ENCODE measurements at regions not wholly inside any gene's neighbourhood (a gene's known extent, or its start where the extent isn't known, plus 50 kb on each side); places are given as distances from the start of the nearest gene placed in this dataset.

DNA sequence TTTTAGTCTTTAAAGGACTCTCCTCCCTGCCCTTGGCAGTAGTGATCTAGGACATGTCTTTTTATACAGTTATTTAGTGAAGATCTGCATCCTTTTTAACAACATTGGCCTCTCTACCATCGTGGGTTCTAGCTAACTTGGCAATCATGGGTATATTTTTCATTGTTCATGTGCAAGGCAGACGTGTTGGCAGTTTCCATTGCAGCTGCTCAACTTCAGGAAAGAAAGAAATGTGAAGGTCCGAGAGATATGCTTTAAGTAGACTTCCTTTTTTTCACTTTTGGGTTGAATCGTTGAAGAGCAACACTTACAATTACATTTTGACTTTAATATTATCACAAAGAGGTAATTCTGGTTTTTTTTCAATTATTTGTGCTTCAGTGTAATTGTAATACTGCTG lies 172.6 kb downstream of the SATB1 start:
- H3K27me3 ChIP-seq (ENCODE audit: control insufficient read depth in 2 of 2, insufficient read depth in 2 of 2, low read length in 2 of 2), result no peaks in the 10 kb centered on the region
- H3K4me1 ChIP-seq (ENCODE audit: control insufficient read depth in 2 of 2, insufficient read depth in 2 of 2, low read length in 2 of 2), result no peaks in the 10 kb centered on the region
- H3K27ac ChIP-seq (ENCODE audit: low read depth in 2 of 2, low read length in 2 of 2), result no peak overlapping the region
- H3K36me3 ChIP-seq (ENCODE audit: control insufficient read depth in 2 of 2, insufficient read depth in 2 of 2, low read length in 2 of 2), result no peaks in the 10 kb centered on the region
- H3K9ac ChIP-seq (ENCODE audit: low read depth in 1 of 2, low read length in 2 of 2), result no peak overlapping the region
- H3K4me3 ChIP-seq (ENCODE audit: low read length in 2 of 2), result no peak overlapping the region
- no peaks in the 10 kb centered on the region for H3K9me3 ChIP-seq (ENCODE audit: control insufficient read depth in 2 of 2, low read length in 2 of 2)

DNA sequence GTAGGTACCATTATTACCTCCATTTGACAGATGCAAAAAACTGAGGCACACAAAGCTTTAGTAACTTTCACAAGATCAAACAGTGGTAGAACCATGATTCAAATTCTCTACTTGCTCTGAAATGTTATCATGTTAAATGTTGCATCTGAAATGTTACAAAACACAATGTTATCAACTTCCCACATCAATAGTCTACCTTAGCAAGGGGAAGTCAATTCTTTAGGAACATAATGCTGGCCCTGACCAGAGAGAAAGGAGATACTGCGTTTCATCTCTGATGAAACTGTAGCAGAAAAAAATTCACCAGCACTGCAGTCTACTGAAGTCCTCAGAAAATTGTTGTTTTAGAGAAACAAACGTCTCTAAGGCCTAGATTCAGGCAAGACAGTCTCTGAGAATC lies 174.1 kb downstream of the SATB1 start:
- no peaks in the 10 kb centered on the region for H3K36me3 ChIP-seq (ENCODE audit: control insufficient read depth in 2 of 2, insufficient read depth in 2 of 2, low read length in 2 of 2)
- H3K9ac ChIP-seq (ENCODE audit: low read depth in 1 of 2, low read length in 2 of 2), result no peak overlapping the region
- no peak overlapping the region for H3K27ac ChIP-seq (ENCODE audit: low read depth in 2 of 2, low read length in 2 of 2)
- H3K4me1 ChIP-seq (ENCODE audit: control insufficient read depth in 2 of 2, insufficient read depth in 2 of 2, low read length in 2 of 2), result no peaks in the 10 kb centered on the region
- no peak overlapping the region for H3K4me3 ChIP-seq (ENCODE audit: low read length in 2 of 2)
- H3K9me3 ChIP-seq (ENCODE audit: control insufficient read depth in 2 of 2, low read length in 2 of 2), result no peaks in the 10 kb centered on the region
- no peaks in the 10 kb centered on the region for H3K27me3 ChIP-seq (ENCODE audit: control insufficient read depth in 2 of 2, insufficient read depth in 2 of 2, low read length in 2 of 2)

DNA sequence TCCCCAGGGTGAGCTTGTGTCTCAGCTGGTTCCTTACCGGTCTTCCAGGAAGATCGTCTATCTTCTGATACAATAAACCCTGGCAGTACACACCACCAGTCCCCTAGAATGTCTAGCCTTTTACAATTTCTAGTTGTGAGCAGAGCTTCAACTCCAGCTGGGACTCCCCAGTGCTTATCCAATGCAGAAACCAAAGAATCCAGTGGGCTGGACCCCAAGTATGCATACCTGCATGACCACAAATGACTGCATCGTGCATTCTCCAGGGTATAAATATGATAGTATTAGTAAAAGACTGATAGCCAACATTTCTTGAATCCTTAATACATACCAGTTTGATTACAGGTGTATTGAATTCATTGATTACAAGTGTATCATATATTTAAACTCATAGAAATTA lies 176.0 kb downstream of the SATB1 start:
- Histone ChIP-seq H3K4me1 (ENCODE audit: control insufficient read depth in 2 of 2, insufficient read depth in 2 of 2, low read length in 2 of 2) (no peaks in the 10 kb centered on the region), H3K27ac (ENCODE audit: low read depth in 2 of 2, low read length in 2 of 2) (no peak overlapping the region), H3K27me3 (ENCODE audit: control insufficient read depth in 2 of 2, insufficient read depth in 2 of 2, low read length in 2 of 2) (no peaks in the 10 kb centered on the region), H3K4me3 (ENCODE audit: low read length in 2 of 2) (no peak overlapping the region), H3K36me3 (ENCODE audit: control insufficient read depth in 2 of 2, insufficient read depth in 2 of 2, low read length in 2 of 2) (no peaks in the 10 kb centered on the region), H3K9ac (ENCODE audit: low read depth in 1 of 2, low read length in 2 of 2) (no peak overlapping the region), H3K9me3 (ENCODE audit: control insufficient read depth in 2 of 2, low read length in 2 of 2) (no peaks in the 10 kb centered on the region)

DNA sequence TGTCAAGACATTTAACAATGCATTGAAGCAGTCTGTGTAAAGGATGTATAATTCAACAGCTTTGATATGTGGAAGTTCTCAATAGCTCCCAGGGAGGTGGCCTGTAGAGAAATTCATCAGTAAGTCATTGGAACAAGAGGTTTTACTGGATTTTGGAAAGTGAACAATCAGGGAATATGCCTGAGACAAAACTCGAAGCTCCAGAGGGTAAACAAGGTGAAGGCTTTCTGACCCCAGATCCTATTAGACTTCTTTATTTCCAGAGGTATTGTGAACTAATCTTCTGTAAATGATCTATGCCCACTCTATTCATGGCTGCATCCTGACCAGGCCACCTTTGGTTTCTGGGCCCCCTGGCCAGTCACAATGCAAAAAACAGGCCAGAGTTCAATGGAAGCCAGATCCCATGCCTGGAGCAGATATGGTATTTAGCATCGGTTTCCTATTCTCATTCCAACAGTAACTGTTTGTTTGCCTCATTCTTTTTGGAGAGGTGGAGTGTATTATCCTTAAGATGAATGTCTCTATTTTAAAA lies 177.3 kb downstream of the SATB1 start:
- Histone ChIP-seq H3K4me3 (ENCODE audit: low read length in 2 of 2) (no peak overlapping the region), H3K36me3 (ENCODE audit: control insufficient read depth in 2 of 2, insufficient read depth in 2 of 2, low read length in 2 of 2) (no peaks in the 10 kb centered on the region), H3K27me3 (ENCODE audit: control insufficient read depth in 2 of 2, insufficient read depth in 2 of 2, low read length in 2 of 2) (no peaks in the 10 kb centered on the region), H3K9me3 (ENCODE audit: control insufficient read depth in 2 of 2, low read length in 2 of 2) (no peaks in the 10 kb centered on the region), H3K9ac (ENCODE audit: low read depth in 1 of 2, low read length in 2 of 2) (no peak overlapping the region), H3K4me1 (ENCODE audit: control insufficient read depth in 2 of 2, insufficient read depth in 2 of 2, low read length in 2 of 2) (no peaks in the 10 kb centered on the region), H3K27ac (ENCODE audit: low read depth in 2 of 2, low read length in 2 of 2) (no peak overlapping the region)

DNA sequence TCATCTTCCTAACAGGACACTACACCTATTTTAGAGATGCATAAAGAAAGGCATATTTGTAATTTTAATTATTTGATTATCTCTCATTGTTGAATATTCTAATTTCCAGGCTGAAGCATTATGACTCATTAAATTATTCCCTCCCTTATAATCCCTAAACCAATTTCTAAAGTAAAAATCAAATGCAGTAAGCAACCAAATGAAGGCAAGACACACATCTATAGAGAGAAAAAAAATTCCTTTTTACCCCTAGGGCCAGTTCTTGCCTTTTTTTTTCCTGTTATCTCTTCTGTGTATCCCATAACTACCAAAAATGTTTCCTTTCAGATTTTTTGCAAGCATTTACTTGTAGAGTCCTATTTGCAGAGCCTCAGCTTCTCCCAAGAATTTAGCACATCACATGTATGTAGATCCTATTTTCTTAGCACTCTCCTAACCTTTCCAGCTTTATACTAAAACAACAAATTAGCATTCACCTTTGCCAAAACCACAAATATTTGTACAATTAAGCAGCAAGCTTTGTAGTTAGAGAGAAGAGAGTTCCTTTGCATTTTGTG lies 177.9 kb downstream of the SATB1 start:
- Histone ChIP-seq H3K9ac (ENCODE audit: low read depth in 1 of 2, low read length in 2 of 2) (no peak overlapping the region), H3K27me3 (ENCODE audit: control insufficient read depth in 2 of 2, insufficient read depth in 2 of 2, low read length in 2 of 2) (no peaks in the 10 kb centered on the region), H3K4me3 (ENCODE audit: low read length in 2 of 2) (no peak overlapping the region), H3K27ac (ENCODE audit: low read depth in 2 of 2, low read length in 2 of 2) (no peak overlapping the region), H3K36me3 (ENCODE audit: control insufficient read depth in 2 of 2, insufficient read depth in 2 of 2, low read length in 2 of 2) (no peaks in the 10 kb centered on the region), H3K4me1 (ENCODE audit: control insufficient read depth in 2 of 2, insufficient read depth in 2 of 2, low read length in 2 of 2) (no peaks in the 10 kb centered on the region), H3K9me3 (ENCODE audit: control insufficient read depth in 2 of 2, low read length in 2 of 2) (no peaks in the 10 kb centered on the region)

DNA sequence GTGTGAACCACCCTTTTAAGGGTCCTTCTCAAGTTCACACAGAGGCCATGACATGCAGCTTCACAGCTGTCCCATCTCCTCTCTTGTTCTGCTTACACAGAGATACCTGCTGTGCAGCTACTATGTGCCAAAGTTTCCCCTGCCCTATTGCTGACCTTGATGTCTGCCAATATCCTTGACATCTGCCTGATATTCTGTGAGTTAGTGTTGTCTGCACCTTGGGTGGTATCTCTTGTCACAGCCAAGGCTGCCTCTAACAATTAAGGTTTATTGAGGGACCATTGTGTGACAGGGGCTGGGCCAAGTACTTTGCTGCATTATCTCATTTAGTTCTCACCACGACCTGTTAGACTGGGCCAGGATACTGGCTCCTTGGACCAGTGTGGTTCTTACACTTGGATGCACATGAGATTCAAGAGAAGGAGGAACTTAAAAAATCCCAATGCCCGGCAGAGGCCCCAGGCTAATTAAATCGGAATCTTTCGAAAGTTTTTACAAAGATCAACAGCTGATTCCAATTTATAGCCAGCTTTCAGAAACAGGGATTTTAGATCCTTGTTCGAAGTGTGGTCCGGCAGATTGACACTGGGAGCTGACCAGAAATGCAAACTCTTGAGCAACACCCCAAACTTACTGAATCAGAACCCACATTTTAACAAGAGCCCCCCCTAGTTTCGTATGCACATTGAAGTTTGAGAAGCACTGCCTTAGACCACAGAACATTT lies 178.6 kb downstream of the SATB1 start:
- Histone ChIP-seq H3K36me3 (ENCODE audit: control insufficient read depth in 2 of 2, insufficient read depth in 2 of 2, low read length in 2 of 2) (no peaks in the 10 kb centered on the region), H3K9ac (ENCODE audit: low read depth in 1 of 2, low read length in 2 of 2) (no peak overlapping the region), H3K9me3 (ENCODE audit: control insufficient read depth in 2 of 2, low read length in 2 of 2) (no peaks in the 10 kb centered on the region), H3K4me1 (ENCODE audit: control insufficient read depth in 2 of 2, insufficient read depth in 2 of 2, low read length in 2 of 2) (no peaks in the 10 kb centered on the region), H3K27me3 (ENCODE audit: control insufficient read depth in 2 of 2, insufficient read depth in 2 of 2, low read length in 2 of 2) (no peaks in the 10 kb centered on the region), H3K27ac (ENCODE audit: low read depth in 2 of 2, low read length in 2 of 2) (no peak overlapping the region), H3K4me3 (ENCODE audit: low read length in 2 of 2) (no peak overlapping the region)

DNA sequence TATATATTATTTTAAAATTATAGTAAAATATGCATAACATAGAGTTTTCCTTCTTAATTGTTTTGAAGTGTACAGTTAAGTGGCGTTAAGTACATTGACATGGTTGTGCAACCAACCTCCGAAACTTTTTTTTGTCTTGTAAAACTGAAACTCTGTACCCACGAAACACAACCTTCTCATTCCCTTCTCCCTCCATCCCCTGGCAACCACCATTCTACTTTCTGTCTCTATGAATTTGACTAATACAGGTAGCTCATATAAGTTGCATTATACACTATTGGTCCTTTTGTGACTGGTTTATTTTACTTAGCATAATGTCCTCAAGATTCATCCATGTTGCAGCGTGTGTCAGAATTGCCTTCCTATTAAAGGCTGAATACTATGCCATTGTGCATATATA lies 179.4 kb downstream of the SATB1 start:
- H3K36me3 ChIP-seq (ENCODE audit: control insufficient read depth in 2 of 2, insufficient read depth in 2 of 2, low read length in 2 of 2), result no peaks in the 10 kb centered on the region
- no peak overlapping the region for H3K9ac ChIP-seq (ENCODE audit: low read depth in 1 of 2, low read length in 2 of 2)
- H3K4me1 ChIP-seq (ENCODE audit: control insufficient read depth in 2 of 2, insufficient read depth in 2 of 2, low read length in 2 of 2), result no peaks in the 10 kb centered on the region
- H3K9me3 ChIP-seq (ENCODE audit: control insufficient read depth in 2 of 2, low read length in 2 of 2), result no peaks in the 10 kb centered on the region
- H3K4me3 ChIP-seq (ENCODE audit: low read length in 2 of 2), result no peak overlapping the region
- no peaks in the 10 kb centered on the region for H3K27me3 ChIP-seq (ENCODE audit: control insufficient read depth in 2 of 2, insufficient read depth in 2 of 2, low read length in 2 of 2)
- H3K27ac ChIP-seq (ENCODE audit: low read depth in 2 of 2, low read length in 2 of 2), result no peak overlapping the region

DNA sequence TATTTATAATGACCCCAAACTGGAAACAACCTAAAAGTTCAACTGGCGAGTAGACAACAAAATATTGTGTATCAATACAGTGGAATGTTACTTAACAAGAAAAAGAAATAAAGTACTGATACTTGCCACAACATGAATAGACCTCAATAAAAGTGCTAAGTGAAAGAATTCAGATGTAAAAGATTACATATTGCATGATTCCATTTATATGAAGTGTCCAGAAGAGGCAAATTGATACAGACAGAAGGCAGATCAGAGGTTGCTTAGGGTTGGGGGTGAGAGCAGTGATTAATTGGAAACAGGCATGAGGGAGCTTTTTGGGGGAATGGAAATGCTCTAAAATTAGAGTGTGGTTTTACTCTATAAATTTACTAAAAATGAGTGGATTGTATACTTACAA lies 183.3 kb downstream of the SATB1 start:
- no peak overlapping the region for H3K9ac ChIP-seq (ENCODE audit: low read depth in 1 of 2, low read length in 2 of 2)
- no peaks in the 10 kb centered on the region for H3K9me3 ChIP-seq (ENCODE audit: control insufficient read depth in 2 of 2, low read length in 2 of 2)
- H3K27me3 ChIP-seq (ENCODE audit: control insufficient read depth in 2 of 2, insufficient read depth in 2 of 2, low read length in 2 of 2), result peaks cover 0 to under 1% of the 10 kb centered on the region in 2 donors
- H3K4me3 ChIP-seq (ENCODE audit: low read length in 2 of 2), result no peak overlapping the region
- no peak overlapping the region for H3K27ac ChIP-seq (ENCODE audit: low read depth in 2 of 2, low read length in 2 of 2)
- no peaks in the 10 kb centered on the region for H3K4me1 ChIP-seq (ENCODE audit: control insufficient read depth in 2 of 2, insufficient read depth in 2 of 2, low read length in 2 of 2)
- no peaks in the 10 kb centered on the region for H3K36me3 ChIP-seq (ENCODE audit: control insufficient read depth in 2 of 2, insufficient read depth in 2 of 2, low read length in 2 of 2)

DNA sequence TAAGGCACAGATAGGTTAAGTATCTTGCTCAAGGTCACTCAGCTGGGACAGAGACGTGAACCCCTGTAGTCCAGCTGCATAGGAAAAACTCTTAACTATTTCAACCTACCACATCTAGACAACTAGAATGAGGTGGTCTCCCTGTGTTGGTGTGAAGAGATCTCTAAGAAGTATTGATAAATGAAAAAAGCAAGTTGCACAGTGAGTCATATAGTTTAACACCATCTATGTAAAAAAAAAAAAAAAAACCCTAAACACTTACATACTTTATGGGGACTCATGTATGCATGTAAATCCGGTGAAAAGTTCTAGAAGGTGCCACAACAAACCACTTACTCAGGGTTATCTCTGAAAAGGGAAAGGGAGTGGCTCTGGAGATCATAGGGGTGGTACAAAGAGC lies 185.5 kb downstream of the SATB1 start:
- no peaks in the 10 kb centered on the region for H3K9me3 ChIP-seq (ENCODE audit: control insufficient read depth in 2 of 2, low read length in 2 of 2)
- no peak overlapping the region for H3K4me3 ChIP-seq (ENCODE audit: low read length in 2 of 2)
- no peaks in the 10 kb centered on the region for H3K4me1 ChIP-seq (ENCODE audit: control insufficient read depth in 2 of 2, insufficient read depth in 2 of 2, low read length in 2 of 2)
- no peak overlapping the region for H3K27ac ChIP-seq (ENCODE audit: low read depth in 2 of 2, low read length in 2 of 2)
- H3K9ac ChIP-seq (ENCODE audit: low read depth in 1 of 2, low read length in 2 of 2), result no peak overlapping the region
- peaks cover 0 to 4% of the 10 kb centered on the region in 2 donors for H3K27me3 ChIP-seq (ENCODE audit: control insufficient read depth in 2 of 2, insufficient read depth in 2 of 2, low read length in 2 of 2)
- no peaks in the 10 kb centered on the region for H3K36me3 ChIP-seq (ENCODE audit: control insufficient read depth in 2 of 2, insufficient read depth in 2 of 2, low read length in 2 of 2)

DNA sequence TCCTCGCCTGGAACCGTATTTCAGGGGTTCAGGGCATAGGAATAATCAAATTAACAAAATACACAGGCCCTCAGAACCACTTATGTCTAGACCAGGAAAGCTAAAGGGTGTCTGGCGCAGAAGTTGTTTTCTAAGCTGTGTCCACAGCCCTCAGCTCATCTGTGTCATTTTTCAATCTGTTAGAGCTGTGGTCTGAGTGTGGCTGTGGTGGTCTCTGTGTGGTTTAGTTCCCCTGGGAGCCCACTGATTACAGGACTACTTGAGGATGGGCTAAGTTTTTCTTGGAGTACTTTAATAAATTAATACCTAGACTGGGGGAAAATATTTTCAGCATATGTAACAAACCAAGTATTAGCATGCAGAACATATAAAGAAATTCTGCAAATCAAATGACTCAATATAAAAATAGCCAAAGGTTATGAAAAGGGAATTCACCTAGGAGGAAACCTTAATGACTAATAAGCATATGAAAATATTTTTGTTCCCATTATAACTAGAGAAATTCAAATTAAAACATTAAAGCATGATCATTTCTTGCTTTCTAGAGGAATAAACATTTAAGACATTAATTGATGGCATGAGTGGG lies 186.3 kb downstream of the SATB1 start:
- Histone ChIP-seq H3K27ac (ENCODE audit: low read depth in 2 of 2, low read length in 2 of 2) (no peak overlapping the region), H3K27me3 (ENCODE audit: control insufficient read depth in 2 of 2, insufficient read depth in 2 of 2, low read length in 2 of 2) (peaks cover 0 to 4% of the 10 kb centered on the region in 2 donors), H3K36me3 (ENCODE audit: control insufficient read depth in 2 of 2, insufficient read depth in 2 of 2, low read length in 2 of 2) (no peaks in the 10 kb centered on the region), H3K4me3 (ENCODE audit: low read length in 2 of 2) (no peak overlapping the region), H3K4me1 (ENCODE audit: control insufficient read depth in 2 of 2, insufficient read depth in 2 of 2, low read length in 2 of 2) (no peaks in the 10 kb centered on the region), H3K9me3 (ENCODE audit: control insufficient read depth in 2 of 2, low read length in 2 of 2) (no peaks in the 10 kb centered on the region), H3K9ac (ENCODE audit: low read depth in 1 of 2, low read length in 2 of 2) (no peak overlapping the region)

Data from mucosa of rectum (tissue), 2 donors.